GM12878 (cell line): ENCODE measurements at regions not wholly inside any gene's neighbourhood (a gene's known extent, or its start where the extent isn't known, plus 50 kb on each side); places are given as distances from the start of the nearest gene placed in this dataset.
"Not testable (repeated sequence)": the region's sequence is repeated elsewhere in the genome, so short reads cannot be mapped to it uniquely, and the experiment has no call there.

Source experiments
- ATAC-seq: fragments of 200-7000 bp; cut with Tn5 transposase; 3 replicates; pipeline ENCODE4 v1.9.1; 2020; ENCODE audit warnings: mild to moderate bottlenecking, moderate library complexity
- BruUV-seq: library from RNA; stranded (reverse); fragments of 400-500 nt; replicated peaks from 2 replicates; lab custom pipeline; 2021; lab: Mats Ljungman, UMichigan
- CTCF ChIA-PET: fragments of 300-600 bp; sonication (Branson Sonifier 250); formaldehyde crosslinking; extraction: SDS; loops from one replicate; lab custom pipeline; 2021; ENCODE audit warnings: inconsistent platforms; lab: Yijun Ruan, JAX
- POLR2A ChIA-PET: fragments of 350-600 bp; formaldehyde crosslinking; extraction: SDS; loops from one replicate; lab custom pipeline; 2021; ENCODE audit warnings: inconsistent platforms; lab: Charles Lee
- RAD21 ChIA-PET: fragments of 300-600 bp; sonication (Branson Sonifier 250); formaldehyde crosslinking; loops from one replicate; lab custom pipeline; 2023; ENCODE audit warnings: antibody characterized with exemption; ENCODE audit not compliant: unreplicated experiment; lab: Charles Lee
- SMC1A ChIA-PET: fragments of 300-600 bp; sonication (Branson Sonifier 250); formaldehyde crosslinking; loops from one replicate; lab custom pipeline; 2023; ENCODE audit not compliant: unreplicated experiment, uncharacterized antibody; lab: Charles Lee
- DNase-seq: peaks from one replicate; pipeline ENCODE4 v3.0.0-alpha.2; 2011; ENCODE audit warnings: low read depth, low spot score
- FAIRE-seq: peaks from 3 replicates; lab custom pipeline; 2011; peaks lifted over from hg19 to GRCh38; lab: Jason Lieb, UNC
- H2AFZ ChIP-seq: 2 replicates; pipeline ENCODE4 v1.6.0; 2011; ENCODE audit warnings: low read depth, low read length, control low read depth; ENCODE audit not compliant: control insufficient read depth
- H3K27ac ChIP-seq: 2 replicates; pipeline ENCODE4 v1.5.1; 2011; ENCODE audit warnings: control low read depth; ENCODE audit not compliant: control insufficient read depth, insufficient read depth
- H3K27me3 ChIP-seq, 2 experiments: replicated peaks in 1 of 2; 2 replicates each; pipeline versions ENCODE4 v1.6.0 to v1.6.1; 2011; ENCODE audit warnings: low read length in 1 of 2; ENCODE audit not compliant: control insufficient read depth in 2 of 2, insufficient read depth in 2 of 2
- H3K36me3 ChIP-seq, 2 experiments: 2 replicates each; pipeline ENCODE4 v1.5.1; 2011; ENCODE audit warnings: low read length in 1 of 2; ENCODE audit not compliant: control insufficient read depth in 2 of 2, insufficient read depth in 2 of 2
- H3K4me1 ChIP-seq: 2 replicates; pipeline ENCODE4 v1.6.1; 2011; ENCODE audit warnings: mild to moderate bottlenecking, low read length, moderate library complexity, mixed read lengths; ENCODE audit not compliant: control insufficient read depth, insufficient read depth
- H3K4me2 ChIP-seq: 2 replicates; pipeline ENCODE4 v1.6.0; 2011; ENCODE audit warnings: control low read depth; ENCODE audit not compliant: control insufficient read depth, insufficient read depth
- H3K4me3 ChIP-seq: fragments of 200-600 bp; sonication (generic); 2 replicates; pipeline ENCODE4 v1.5.1; 2016
- H3K79me2 ChIP-seq: 2 replicates; pipeline ENCODE4 v1.6.0; 2011; ENCODE audit warnings: low read length; ENCODE audit not compliant: control insufficient read depth, insufficient read depth
- H3K9ac ChIP-seq: 2 replicates; pipeline ENCODE4 v1.8.0; 2011; ENCODE audit warnings: low read length, control low read depth, mixed read lengths; ENCODE audit not compliant: control insufficient read depth, insufficient read depth
- H3K9me3 ChIP-seq: replicated peaks from 3 replicates; pipeline ENCODE4 v1.5.1; 2011; ENCODE audit warnings: mild to moderate bottlenecking, low read length; ENCODE audit not compliant: control insufficient read depth, insufficient read depth
- H4K20me1 ChIP-seq: 2 replicates; pipeline ENCODE4 v1.6.0; 2011; ENCODE audit not compliant: control insufficient read depth, insufficient read depth
- WGBS: methylation state at CpG from one replicate; pipeline ENCODE4 v1.1.6; 2016; ENCODE audit warnings: low lambda C conversion rate; ENCODE audit not compliant: insufficient replicate concordance, insufficient coverage; ENCODE audit errors: missing lambda C conversion rate; 5-methylcytosine and 5-hydroxymethylcytosine counted together
- in situ Hi-C: fragments of 300-500 bp; cut with MboI; formaldehyde crosslinking; loops from 9 replicates; pipeline ENCODE4 v1.14.3; 2018; ENCODE audit warnings: mixed read lengths
- intact Hi-C: fragments of 100-400 bp; cut with micrococcal nuclease; formaldehyde crosslinking; loops from one replicate; pipeline ENCODE4 v1.14.2; 2022; ENCODE audit not compliant: unreplicated experiment

- H3K9ac ChIP-seq, H3K4me3 ChIP-seq, H3K9me3 ChIP-seq, H3K4me1 ChIP-seq, CTCF ChIA-PET, DNase-seq, H3K27ac ChIP-seq, in situ Hi-C loops, H3K4me2 ChIP-seq, H3K79me2 ChIP-seq, intact Hi-C loops, H3K36me3 ChIP-seq, ATAC-seq, BruUV-seq, FAIRE-seq, POLR2A ChIA-PET, RAD21 ChIA-PET, H3K27me3 ChIP-seq, H4K20me1 ChIP-seq, SMC1A ChIA-PET, H2AFZ ChIP-seq: not testable (repeated sequence)
- WGBS, result 31% methylated on average over 3 of the region's 3 CpGs
These were observed 144.5 kb downstream of the POTEG start for GRCh38 chr14:19289669-19290068.

- H3K27me3 ChIP-seq, H3K4me3 ChIP-seq, H3K79me2 ChIP-seq, RAD21 ChIA-PET, in situ Hi-C loops, DNase-seq, H3K4me1 ChIP-seq, BruUV-seq, intact Hi-C loops, H3K9ac ChIP-seq, H3K36me3 ChIP-seq, H3K9me3 ChIP-seq, ATAC-seq, FAIRE-seq, CTCF ChIA-PET, POLR2A ChIA-PET, SMC1A ChIA-PET, H2AFZ ChIP-seq, H3K4me2 ChIP-seq, H3K27ac ChIP-seq, H4K20me1 ChIP-seq: not testable (repeated sequence)
- WGBS, result 75% methylated on average over 2 of the region's 28 CpGs
These were observed 133.9 kb downstream of the POTEG start for GRCh38 chr14:19300243-19300642.

GRCh38 chr14:19300838-19301237 lies 133.3 kb downstream of the POTEG start:
- H3K9me3 ChIP-seq, FAIRE-seq, H4K20me1 ChIP-seq, CTCF ChIA-PET, BruUV-seq, ATAC-seq, H3K27ac ChIP-seq, H3K4me2 ChIP-seq, intact Hi-C loops, H2AFZ ChIP-seq, SMC1A ChIA-PET, POLR2A ChIA-PET, H3K4me3 ChIP-seq, RAD21 ChIA-PET, H3K27me3 ChIP-seq, H3K4me1 ChIP-seq, H3K36me3 ChIP-seq, H3K9ac ChIP-seq, H3K79me2 ChIP-seq, DNase-seq, in situ Hi-C loops: not testable (repeated sequence)
- WGBS, result 85% methylated on average over 18 of the region's 30 CpGs

GRCh38 chr14:19303844-19304243 lies 130.3 kb downstream of the POTEG start:
- H4K20me1 ChIP-seq, H3K9me3 ChIP-seq, H3K79me2 ChIP-seq, H3K4me3 ChIP-seq, H2AFZ ChIP-seq, SMC1A ChIA-PET, in situ Hi-C loops, CTCF ChIA-PET, FAIRE-seq, H3K4me1 ChIP-seq, DNase-seq, H3K9ac ChIP-seq, POLR2A ChIA-PET, intact Hi-C loops, ATAC-seq, H3K27ac ChIP-seq, H3K4me2 ChIP-seq, BruUV-seq, RAD21 ChIA-PET, H3K27me3 ChIP-seq, H3K36me3 ChIP-seq: not testable (repeated sequence)
- 29% methylated on average over 2 of the region's 4 CpGs for WGBS
